Common myeloid progenitor, CD34-positive (primary cell): ENCODE measurements at regions not wholly inside any gene's neighbourhood (a gene's known extent, or its start where the extent isn't known, plus 50 kb on each side); places are given as distances from the start of the nearest gene placed in this dataset.
A peak's percentile ranks its signal among the peaks of the same experiment; 100 is the strongest.

Experiments used
- CTCF ChIA-PET: fragments of 350-600 bp; sonication (Branson Sonifier 250); formaldehyde crosslinking; loops from one replicate; lab custom pipeline; 2021; ENCODE audit warnings: antibody characterized with exemption; lab: Charles Lee
- POLR2A ChIA-PET: fragments of 350-600 bp; sonication (Branson Sonifier 250); formaldehyde crosslinking; loops from one replicate; lab custom pipeline; 2021; ENCODE audit warnings: antibody characterized with exemption; lab: Charles Lee
- DNase-seq, 3 donors: peaks; one replicate each; pipeline versions ENCODE4 v3.0.0 to v3.0.0-alpha.2; 2013
- H3K27ac ChIP-seq, 2 experiments: 1 replicate in 1 of 2; 2 replicates in 1 of 2; pipeline ENCODE4 v1.7.0; 2013; ENCODE audit warnings: inconsistent platforms in 2 of 2, low read length in 2 of 2, mild to moderate bottlenecking in 2 of 2, low read depth in 1 of 2, moderate library complexity in 1 of 2; ENCODE audit not compliant: severe bottlenecking in 2 of 2, insufficient read depth in 1 of 2, poor library complexity in 1 of 2
- H3K27me3 ChIP-seq, 5 experiments: replicated peaks in 2 of 5; 1 replicate in 3 of 5; 2 replicates in 2 of 5; pipeline versions ENCODE4 v1.6.1 to v1.7.0; 2013; ENCODE audit warnings: low read length in 4 of 5, mild to moderate bottlenecking in 2 of 5, moderate library complexity in 2 of 5, inconsistent platforms in 1 of 5; ENCODE audit not compliant: insufficient read depth in 5 of 5, control insufficient read depth in 4 of 5
- H3K36me3 ChIP-seq, 4 experiments: 1 replicate in 2 of 4; 2 replicates in 2 of 4; pipeline versions ENCODE4 v1.6.1 to v1.7.0; 2013; ENCODE audit warnings: low read length in 3 of 4, control low read depth in 1 of 4, mild to moderate bottlenecking in 1 of 4; ENCODE audit not compliant: control insufficient read depth in 4 of 4, insufficient read depth in 4 of 4
- H3K4me1 ChIP-seq, 4 experiments: 1 replicate in 3 of 4; 2 replicates in 1 of 4; pipeline versions ENCODE4 v1.6.1 to v1.7.1; 2013; ENCODE audit warnings: low read length in 3 of 4, mild to moderate bottlenecking in 3 of 4, control low read depth in 1 of 4, inconsistent platforms in 1 of 4, moderate library complexity in 1 of 4; ENCODE audit not compliant: control insufficient read depth in 4 of 4, insufficient read depth in 4 of 4; ENCODE audit errors: control extremely low read depth in 1 of 4
- H3K4me3 ChIP-seq, 7 experiments: 1 replicate in 4 of 7; 2 replicates in 3 of 7; pipeline versions ENCODE4 v1.5.1 to v1.7.0; 2013; ENCODE audit warnings: mild to moderate bottlenecking in 7 of 7, low read length in 6 of 7, moderate library complexity in 6 of 7, inconsistent platforms in 2 of 7, low read depth in 2 of 7, control low read depth in 1 of 7; ENCODE audit not compliant: insufficient read depth in 4 of 7, control insufficient read depth in 1 of 7; ENCODE audit errors: extremely low read depth in 1 of 7
- H3K9me3 ChIP-seq, 5 experiments: 1 replicate in 4 of 5; 2 replicates in 1 of 5; pipeline versions ENCODE4 v1.6.1 to v1.7.1; 2013; ENCODE audit warnings: low read length in 4 of 5, mild to moderate bottlenecking in 2 of 5, inconsistent platforms in 1 of 5, low read depth in 1 of 5, moderate library complexity in 1 of 5; ENCODE audit not compliant: control insufficient read depth in 4 of 5, insufficient read depth in 2 of 5; ENCODE audit errors: control extremely low read depth in 1 of 5
- whole genome bisulfite sequencing: methylation state at CpG from one replicate; pipeline ENCODE4 v1.1.5; 2013; ENCODE audit not compliant: insufficient coverage; 5-methylcytosine and 5-hydroxymethylcytosine counted together

GRCh38 chr1:239527051-239527693 lies 140.8 kb downstream of the CHRM3 start:
- Histone ChIP-seq H3K9me3 (no peaks in the 10 kb centered on the region), H3K4me1 (peaks cover 0 to 3% (median 0%) of the 10 kb centered on the region in 4 experiments), H3K36me3 (peaks cover 0 to 2% (median 0%) of the 10 kb centered on the region in 4 experiments), H3K4me3 (no peak overlapping the region), H3K27me3 (no peaks in the 10 kb centered on the region), H3K27ac (no peak overlapping the region)
- DNase-seq = no peak
- CTCF ChIA-PET = interaction anchor here (0.6 to 2.5 kb wide), 6 partner anchors 11 to 1528 kb away, joined by 3 to 9 read pairs (median 3); no protein-coding TSS in a partner anchor
- POLR2A ChIA-PET = interaction anchor here (0.6 kb wide), 3 partner anchors 26 to 263 kb away, joined by 3 to 4 read pairs (median 3); no protein-coding TSS in a partner anchor
- 86% methylated on average over 1 of the region's 3 CpGs for WGBS

GRCh38 chr1:239536165-239536849 lies 149.9 kb downstream of the CHRM3 start:
- H3K9me3 ChIP-seq = no peaks in the 10 kb centered on the region
- H3K27me3 ChIP-seq = no peaks in the 10 kb centered on the region
- ChIA-PET CTCF (interaction anchor here (1.0 to 1.4 kb wide), 3 partner anchors 11 to 20 kb away, joined by 3 to 5 read pairs (median 3); no protein-coding TSS in a partner anchor), POLR2A (no interaction called here)
- H3K27ac ChIP-seq = no peak overlapping the region
- peaks cover 13 to 31% (median 22%) of the 10 kb centered on the region in 4 experiments for H3K4me1 ChIP-seq
- H3K4me3 ChIP-seq = no peak overlapping the region
- H3K36me3 ChIP-seq = no peaks in the 10 kb centered on the region
- WGBS = 80% methylated on average over 2 of the region's 5 CpGs
- DNase-seq = no peak

- 61% methylated on average over 3 of the region's 3 CpGs for WGBS
- Histone ChIP-seq H3K9me3 (no peaks in the 10 kb centered on the region), H3K4me1 (peaks cover 13 to 31% (median 22%) of the 10 kb centered on the region in 4 experiments), H3K27ac (peak overlapping the region in 1 of 2 experiments; percentile 4), H3K36me3 (no peaks in the 10 kb centered on the region), H3K4me3 (no peak overlapping the region), H3K27me3 (no peaks in the 10 kb centered on the region)
- peak in 2 of 3 donors; percentile 40 to 63 for DNase-seq
- POLR2A ChIA-PET = no interaction called here
- CTCF ChIA-PET = interaction anchor here (1.7 kb wide), 1 partner anchor 14 kb away, joined by 6 read pairs; no protein-coding TSS in a partner anchor
Measured at GRCh38 chr1:239537795-239538194, 151.4 kb downstream of the CHRM3 start.

GRCh38 chr1:239538239-239538988 lies 152.0 kb downstream of the CHRM3 start:
- CTCF ChIA-PET = interaction anchor here (0.8 to 1.7 kb wide), 2 partner anchors 11 to 14 kb away, joined by 3 to 6 read pairs; no protein-coding TSS in a partner anchor
- no peaks in the 10 kb centered on the region for H3K36me3 ChIP-seq
- peak overlapping the region in 1 of 2 experiments; percentile 4 for H3K27ac ChIP-seq
- no peak overlapping the region for H3K4me3 ChIP-seq
- DNase-seq = no peak
- H3K27me3 ChIP-seq = no peaks in the 10 kb centered on the region
- 40% methylated on average over 1 of the region's 2 CpGs for WGBS
- POLR2A ChIA-PET = no interaction called here
- no peaks in the 10 kb centered on the region for H3K9me3 ChIP-seq
- H3K4me1 ChIP-seq = peaks cover 13 to 31% (median 22%) of the 10 kb centered on the region in 4 experiments

GRCh38 chr1:239539051-239539450 lies 152.7 kb downstream of the CHRM3 start:
- WGBS = no CpG with 5 or more reads among the region's 2 CpGs
- ChIA-PET CTCF (interaction anchor here (0.8 kb wide), 1 partner anchor 12 kb away, joined by 3 read pairs; no protein-coding TSS in a partner anchor), POLR2A (no interaction called here)
- no peak for DNase-seq
- no peak overlapping the region for H3K4me3 ChIP-seq
- H3K4me1 ChIP-seq = peaks cover 13 to 31% (median 22%) of the 10 kb centered on the region in 4 experiments
- H3K27me3 ChIP-seq = no peaks in the 10 kb centered on the region
- H3K27ac ChIP-seq = no peak overlapping the region
- no peaks in the 10 kb centered on the region for H3K36me3 ChIP-seq
- H3K9me3 ChIP-seq = no peaks in the 10 kb centered on the region

- Histone ChIP-seq H3K4me1 (peaks cover 13 to 31% (median 22%) of the 10 kb centered on the region in 4 experiments), H3K27ac (no peak overlapping the region), H3K9me3 (no peaks in the 10 kb centered on the region), H3K36me3 (no peaks in the 10 kb centered on the region), H3K27me3 (no peaks in the 10 kb centered on the region), H3K4me3 (peak overlapping the region in 1 of 7 experiments; percentile 3)
- POLR2A ChIA-PET = no interaction called here
- 0% methylated on average over 1 of the region's 4 CpGs for WGBS
- peak in 2 of 3 donors; percentile 84 to 87 for DNase-seq
- CTCF ChIA-PET = interaction anchor here (1.1 kb wide), 1 partner anchor 134 kb away, joined by 3 read pairs; no protein-coding TSS in a partner anchor
Measured at GRCh38 chr1:239539812-239540211, 153.4 kb downstream of the CHRM3 start.
